GM10248 (cell line): ENCODE measurements at regions not wholly inside any gene's neighbourhood (a gene's known extent, or its start where the extent isn't known, plus 50 kb on each side); places are given as distances from the start of the nearest gene placed in this dataset.
"Not testable (repeated sequence)": the region's sequence is repeated elsewhere in the genome, so short reads cannot be mapped to it uniquely, and the experiment has no call there.

Experiments
- CTCF ChIA-PET: fragments of 300-600 bp; sonication (Branson Sonifier 250); formaldehyde crosslinking; extraction: SDS; loops from one replicate; lab custom pipeline; 2021; ENCODE audit warnings: antibody characterized with exemption; lab: Yijun Ruan, JAX
- POLR2A ChIA-PET: fragments of 350-650 bp; sonication (Branson Sonifier 250); formaldehyde crosslinking; extraction: SDS; loops from one replicate; lab custom pipeline; 2020; ENCODE audit warnings: antibody characterized with exemption; lab: Yijun Ruan, JAX
- DNase-seq: peaks from one replicate; pipeline ENCODE4 v3.0.0; 2012; ENCODE audit errors: extremely low spot score
- CTCF ChIP-seq: IDR thresholded peaks from 2 replicates; pipeline ENCODE4 v1.5.1; 2012; ENCODE audit warnings: mild to moderate bottlenecking, low read depth; ENCODE audit errors: extremely low read depth, missing control alignments, control extremely low read depth

DNA sequence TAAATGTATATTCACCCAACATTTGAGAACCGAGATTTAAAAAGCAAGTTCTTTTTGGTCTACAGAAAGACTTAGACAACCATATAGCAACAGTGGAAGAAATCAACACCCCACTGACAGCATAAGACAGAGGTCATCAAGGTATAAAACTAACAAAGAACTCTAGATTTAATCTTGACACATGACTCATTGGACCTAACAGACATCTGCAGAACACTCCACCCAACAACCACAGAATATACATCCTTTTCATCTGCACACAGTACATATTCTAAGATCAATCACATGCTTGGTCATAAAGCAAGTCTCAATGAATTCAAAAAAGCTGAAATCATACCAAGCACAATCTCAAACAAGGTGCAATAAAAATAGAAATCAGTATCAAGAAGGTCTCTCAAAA is 65.8 kb downstream of the SPIN4 start:
- CTCF ChIA-PET = no interaction called here
- TF ChIP-seq CTCF = no peak

GRCh38 chrX:63284659-63285058 is 66.5 kb downstream of the SPIN4 start:
- ChIA-PET POLR2A (no interaction called here), CTCF (no interaction called here)
- DNase-seq = no peak
- TF ChIP-seq CTCF = no peak

More for the DNA sequence above, 65.8 kb downstream of the SPIN4 start:
- POLR2A ChIA-PET = no interaction called here
- DNase-seq = no peak

GRCh38 chrX:63283348-63283747 is 67.8 kb downstream of the SPIN4 start:
- no peak for DNase-seq
- POLR2A ChIA-PET = no interaction called here
- TF ChIP-seq CTCF = no peak
- CTCF ChIA-PET = no interaction called here

- CTCF ChIA-PET = no interaction called here
These were observed 68.3 kb downstream of the SPIN4 start for GRCh38 chrX:63282828-63283227.

DNA sequence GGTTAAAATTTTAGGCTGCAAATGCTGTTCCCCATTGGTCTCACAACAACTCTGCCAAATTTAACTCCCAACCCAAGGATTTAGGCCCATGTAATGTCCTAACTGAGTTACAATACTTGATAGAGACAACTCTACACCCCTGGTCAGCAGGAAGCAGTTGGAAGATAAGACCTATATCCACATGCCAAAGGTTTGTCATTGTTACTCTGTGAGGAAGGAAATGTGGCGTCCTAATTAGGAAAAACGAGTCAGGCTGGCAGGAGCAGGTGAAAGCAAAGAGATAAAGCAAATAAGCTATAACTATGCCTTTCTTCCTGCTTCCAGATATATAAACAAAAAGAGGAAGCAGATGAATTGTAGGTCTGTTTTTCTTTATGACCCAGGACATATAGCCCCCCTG is 69.1 kb downstream of the SPIN4 start:
- no peak for TF ChIP-seq CTCF
- POLR2A ChIA-PET = no interaction called here
- CTCF ChIA-PET = no interaction called here
- DNase-seq = no peak

More at GRCh38 chrX:63282828-63283227, 68.3 kb downstream of the SPIN4 start:
- DNase-seq = no peak
- POLR2A ChIA-PET = no interaction called here
- TF ChIP-seq CTCF = no peak

GRCh38 chrX:63281465-63281864 is 69.7 kb downstream of the SPIN4 start:
- no peak for DNase-seq
- ChIA-PET CTCF (no interaction called here), POLR2A (no interaction called here)

DNA sequence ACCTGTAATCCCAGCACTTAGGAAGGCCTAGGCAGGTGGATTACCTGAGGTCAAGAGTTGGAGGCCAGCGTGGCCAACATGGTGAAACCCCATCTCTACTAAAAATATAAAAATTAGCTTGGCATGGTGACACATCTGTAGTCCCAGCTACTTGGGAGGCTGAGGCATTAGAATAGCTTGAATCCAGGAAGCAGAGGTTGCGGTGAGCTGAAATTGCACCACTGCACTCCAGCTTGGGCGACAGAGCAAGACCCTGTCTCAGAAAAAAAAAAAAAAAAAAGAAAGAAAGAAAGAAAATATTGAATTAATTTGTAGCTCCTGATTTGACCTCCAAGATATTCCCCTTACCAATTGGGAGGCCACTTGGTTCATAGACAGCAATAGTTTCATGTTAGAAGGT is 73.7 kb downstream of the SPIN4 start:
- POLR2A ChIA-PET, CTCF ChIA-PET, DNase-seq: not testable (repeated sequence)

More at GRCh38 chrX:63281465-63281864, 69.7 kb downstream of the SPIN4 start:
- TF ChIP-seq CTCF = no peak
